Type B pancreatic cell (in vitro differentiated cells): ENCODE measurements at regions not wholly inside any gene's neighbourhood (a gene's known extent, or its start where the extent isn't known, plus 50 kb on each side); places are given as distances from the start of the nearest gene placed in this dataset.

Experiments used
- DNase-seq: peaks from one replicate; pipeline ENCODE4 v3.0.0; 2021; ENCODE audit warnings: mixed read lengths; ENCODE audit not compliant: unreplicated experiment; ENCODE audit errors: extremely low spot score
- H3K27ac Mint-ChIP-seq: 2 replicates; pipeline ENCODE4 v1.8.0; 2021; ENCODE audit warnings: mild to moderate bottlenecking, mixed read lengths
- H3K27me3 Mint-ChIP-seq: 2 replicates; pipeline ENCODE4 v1.8.0; 2021; ENCODE audit warnings: mixed read lengths
- H3K36me3 Mint-ChIP-seq: 2 replicates; pipeline ENCODE4 v1.8.0; 2021; ENCODE audit warnings: mixed read lengths
- H3K4me1 Mint-ChIP-seq: one replicate; pipeline ENCODE4 v1.8.0; 2021; ENCODE audit warnings: mixed read lengths; ENCODE audit not compliant: unreplicated experiment
- H3K4me3 Mint-ChIP-seq: 2 replicates; pipeline ENCODE4 v1.8.0; 2021; ENCODE audit warnings: mild to moderate bottlenecking, mixed read lengths
- H3K9me3 Mint-ChIP-seq: 2 replicates; pipeline ENCODE4 v1.8.0; 2021; ENCODE audit warnings: mixed read lengths
- CTCF ChIP-seq: fragments of 200-600 bp; sonication (generic); conservative IDR thresholded peaks from 2 replicates; pipeline ENCODE4 v1.5.0; 2021; ENCODE audit warnings: antibody characterized with exemption, mild to moderate bottlenecking

- TF ChIP-seq CTCF: no peak
These were observed 133.4 kb upstream of the AGAP1 start for GRCh38 chr2:235360446-235360845.

GRCh38 chr2:235365743-235366142 lies 128.1 kb upstream of the AGAP1 start:
- Mint-ChIP-seq H3K4me1 (peaks cover 22% of the 10 kb centered on the region), H3K36me3 (no peaks in the 10 kb centered on the region), H3K27me3 (peaks cover 5% of the 10 kb centered on the region), H3K27ac (peak overlapping the region; percentile 13), H3K4me3 (no peak overlapping the region), H3K9me3 (no peaks in the 10 kb centered on the region)
- no peak for DNase-seq
- no peak for TF ChIP-seq CTCF

More at GRCh38 chr2:235360446-235360845, 133.4 kb upstream of the AGAP1 start:
- DNase-seq: no peak
- Mint-ChIP-seq H3K27ac (no peak overlapping the region), H3K4me1 (peaks cover 13% of the 10 kb centered on the region), H3K4me3 (no peak overlapping the region), H3K36me3 (no peaks in the 10 kb centered on the region), H3K27me3 (no peaks in the 10 kb centered on the region), H3K9me3 (no peaks in the 10 kb centered on the region)

GRCh38 chr2:235366390-235366789 lies 127.5 kb upstream of the AGAP1 start:
- peaks cover 11% of the 10 kb centered on the region for H3K27me3 Mint-ChIP-seq
- H3K36me3 Mint-ChIP-seq: no peaks in the 10 kb centered on the region
- H3K9me3 Mint-ChIP-seq: no peaks in the 10 kb centered on the region
- no peak for TF ChIP-seq CTCF
- peaks cover 22% of the 10 kb centered on the region for H3K4me1 Mint-ChIP-seq
- DNase-seq: no peak
- no peak overlapping the region for H3K4me3 Mint-ChIP-seq
- peak overlapping the region; percentile 13 for H3K27ac Mint-ChIP-seq

- Mint-ChIP-seq H3K4me1 (peaks cover 22% of the 10 kb centered on the region), H3K4me3 (no peak overlapping the region), H3K9me3 (no peaks in the 10 kb centered on the region), H3K27me3 (peaks cover 11% of the 10 kb centered on the region), H3K27ac (no peak overlapping the region), H3K36me3 (no peaks in the 10 kb centered on the region)
- no peak for TF ChIP-seq CTCF
- no peak for DNase-seq
These were observed 127.0 kb upstream of the AGAP1 start for GRCh38 chr2:235366807-235367206.

- no peak overlapping the region for H3K27ac Mint-ChIP-seq
These were observed 122.8 kb upstream of the AGAP1 start for GRCh38 chr2:235371018-235371417.

More at GRCh38 chr2:235371018-235371417, 122.8 kb upstream of the AGAP1 start:
- DNase-seq: no peak
- H3K27me3 Mint-ChIP-seq: peaks cover 11% of the 10 kb centered on the region
- peaks cover 4% of the 10 kb centered on the region for H3K4me1 Mint-ChIP-seq
- no peak overlapping the region for H3K4me3 Mint-ChIP-seq
- H3K36me3 Mint-ChIP-seq: no peaks in the 10 kb centered on the region
- no peaks in the 10 kb centered on the region for H3K9me3 Mint-ChIP-seq
- no peak for TF ChIP-seq CTCF
